ENCODE measurements at regions not wholly inside any gene's neighbourhood (a gene's known extent, or its start where the extent isn't known, plus 50 kb on each side); places are given as distances from the start of the nearest gene placed in this dataset.
"Not testable (repeated sequence)": the region's sequence is repeated elsewhere in the genome, so short reads cannot be mapped to it uniquely, and the experiment has no call there.

GRCh38 chr13:38283346-38283745 lies 66.3 kb upstream of the UFM1 start:
- no peak for DNase-seq

- no peak for DNase-seq
These were observed 84.5 kb upstream of the UFM1 start for GRCh38 chr13:38265132-38265497.

- DNase-seq = no peak
These were observed 85.1 kb upstream of the UFM1 start for GRCh38 chr13:38264363-38265131.

GRCh38 chr13:38262211-38262610 lies 87.4 kb upstream of the UFM1 start:
- no peak for DNase-seq

GRCh38 chr13:38255600-38255999 lies 94.1 kb upstream of the UFM1 start:
- DNase-seq = no peak

GRCh38 chr13:38239874-38240273 lies 109.8 kb upstream of the UFM1 start:
- DNase-seq = no peak

GRCh38 chr13:38228322-38228721 lies 121.3 kb upstream of the UFM1 start:
- no peak for DNase-seq

GRCh38 chr13:38226496-38226895 lies 123.2 kb upstream of the UFM1 start:
- no peak for DNase-seq

- no peak for DNase-seq
These were observed 126.6 kb upstream of the UFM1 start for GRCh38 chr13:38223089-38223488.

GRCh38 chr13:38221120-38221519 lies 128.5 kb upstream of the UFM1 start:
- not testable (repeated sequence) for DNase-seq

GRCh38 chr13:38216181-38216580 lies 133.5 kb upstream of the UFM1 start:
- DNase-seq = no peak

GRCh38 chr13:38213314-38213713 lies 136.3 kb upstream of the UFM1 start:
- DNase-seq = no peak

GRCh38 chr13:38210928-38211596 lies 138.6 kb upstream of the UFM1 start:
- no peak for DNase-seq

GRCh38 chr13:38204556-38204955 lies 145.1 kb upstream of the UFM1 start:
- DNase-seq = no peak

GRCh38 chr13:38202740-38203139 lies 146.9 kb upstream of the UFM1 start:
- DNase-seq = no peak

GRCh38 chr13:38191016-38191415 lies 158.6 kb upstream of the UFM1 start:
- no peak for DNase-seq

GRCh38 chr13:38180670-38181069 lies 169.0 kb upstream of the UFM1 start:
- no peak for DNase-seq

- DNase-seq = no peak
These were observed 169.5 kb upstream of the UFM1 start for GRCh38 chr13:38180126-38180525.

GRCh38 chr13:38176664-38177063 lies 173.0 kb upstream of the UFM1 start:
- no peak for DNase-seq

GRCh38 chr13:38173403-38173802 lies 176.2 kb upstream of the UFM1 start:
- no peak for DNase-seq

- DNase-seq = no peak
These were observed 182.4 kb upstream of the UFM1 start for GRCh38 chr13:38167164-38167822.

- DNase-seq = no peak
These were observed 183.5 kb upstream of the UFM1 start for GRCh38 chr13:38166116-38166515.

- no peak for DNase-seq
These were observed 189.5 kb upstream of the UFM1 start for GRCh38 chr13:38160131-38160530.

GRCh38 chr13:38159710-38160109 lies 189.9 kb upstream of the UFM1 start:
- no peak for DNase-seq
